ENCODE measurements at regions not wholly inside any gene's neighbourhood (a gene's known extent, or its start where the extent isn't known, plus 50 kb on each side); places are given as distances from the start of the nearest gene placed in this dataset.
"Not testable (repeated sequence)": the region's sequence is repeated elsewhere in the genome, so short reads cannot be mapped to it uniquely, and the experiment has no call there.

DNA sequence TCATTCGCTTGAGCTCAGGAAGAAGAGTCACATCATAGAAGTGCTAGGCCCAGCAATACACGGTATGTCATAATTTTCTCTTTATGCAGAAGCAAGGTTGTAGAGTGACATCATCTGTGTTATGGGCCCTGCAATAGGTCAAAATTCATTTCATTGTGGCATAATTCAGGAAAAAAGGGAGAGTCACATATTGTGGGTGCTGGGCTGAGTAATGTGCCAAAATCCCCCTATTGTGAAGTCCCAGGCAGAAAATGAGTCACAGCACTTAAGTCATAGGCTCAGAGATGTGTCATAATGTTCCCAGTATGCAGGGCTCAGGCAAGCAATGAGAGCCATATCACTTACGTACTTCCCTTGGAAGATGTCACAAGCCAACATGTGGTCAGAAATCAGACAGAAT lies 1092.6 kb upstream of the AMELY start:
- no peak overlapping the region for H3K4me3 ChIP-seq (replicated peaks; ENCODE audit: low read depth, low read length)
- TF ChIP-seq, protein P1, sequence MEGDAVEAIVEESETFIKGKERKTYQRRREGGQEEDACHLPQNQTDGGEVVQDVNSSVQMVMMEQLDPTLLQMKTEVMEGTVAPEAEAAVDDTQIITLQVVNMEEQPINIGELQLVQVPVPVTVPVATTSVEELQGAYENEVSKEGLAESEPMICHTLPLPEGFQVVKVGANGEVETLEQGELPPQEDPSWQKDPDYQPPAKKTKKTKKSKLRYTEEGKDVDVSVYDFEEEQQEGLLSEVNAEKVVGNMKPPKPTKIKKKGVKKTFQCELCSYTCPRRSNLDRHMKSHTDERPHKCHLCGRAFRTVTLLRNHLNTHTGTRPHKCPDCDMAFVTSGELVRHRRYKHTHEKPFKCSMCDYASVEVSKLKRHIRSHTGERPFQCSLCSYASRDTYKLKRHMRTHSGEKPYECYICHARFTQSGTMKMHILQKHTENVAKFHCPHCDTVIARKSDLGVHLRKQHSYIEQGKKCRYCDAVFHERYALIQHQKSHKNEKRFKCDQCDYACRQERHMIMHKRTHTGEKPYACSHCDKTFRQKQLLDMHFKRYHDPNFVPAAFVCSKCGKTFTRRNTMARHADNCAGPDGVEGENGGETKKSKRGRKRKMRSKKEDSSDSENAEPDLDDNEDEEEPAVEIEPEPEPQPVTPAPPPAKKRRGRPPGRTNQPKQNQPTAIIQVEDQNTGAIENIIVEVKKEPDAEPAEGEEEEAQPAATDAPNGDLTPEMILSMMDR (IDR thresholded peaks at IDR 0.05; ENCODE audit: low read depth, low read length, missing control alignments), result no peak
- DNase-seq (ENCODE audit: extremely low read depth, low read depth), result no peak

DNA sequence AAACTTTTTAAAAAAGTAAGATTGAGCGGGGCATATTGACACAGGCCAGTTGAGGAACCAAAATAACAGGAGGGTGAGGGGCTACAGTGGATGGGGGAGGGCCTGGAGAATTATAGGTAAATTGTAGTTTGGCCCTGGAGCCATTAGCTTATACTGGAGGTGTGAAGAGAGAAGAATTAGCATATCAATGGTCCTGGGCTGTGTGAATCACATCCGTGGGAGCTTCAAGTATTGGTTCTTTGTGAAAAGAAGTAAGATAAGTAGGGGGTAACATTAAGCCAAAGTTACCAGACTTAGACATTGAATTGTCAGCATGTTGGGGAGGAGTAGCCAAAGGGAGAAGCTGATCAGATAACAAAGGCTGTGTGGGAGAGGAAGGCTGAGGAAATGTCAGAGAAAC lies 1085.2 kb upstream of the AMELY start:
- TF ChIP-seq, protein P1 (IDR thresholded peaks at IDR 0.05; ENCODE audit: low read depth, low read length, missing control alignments), result no peak
- no peak overlapping the region for H3K4me3 ChIP-seq (replicated peaks; ENCODE audit: low read depth, low read length)
- no peak for DNase-seq (ENCODE audit: extremely low read depth, low read depth)

DNA sequence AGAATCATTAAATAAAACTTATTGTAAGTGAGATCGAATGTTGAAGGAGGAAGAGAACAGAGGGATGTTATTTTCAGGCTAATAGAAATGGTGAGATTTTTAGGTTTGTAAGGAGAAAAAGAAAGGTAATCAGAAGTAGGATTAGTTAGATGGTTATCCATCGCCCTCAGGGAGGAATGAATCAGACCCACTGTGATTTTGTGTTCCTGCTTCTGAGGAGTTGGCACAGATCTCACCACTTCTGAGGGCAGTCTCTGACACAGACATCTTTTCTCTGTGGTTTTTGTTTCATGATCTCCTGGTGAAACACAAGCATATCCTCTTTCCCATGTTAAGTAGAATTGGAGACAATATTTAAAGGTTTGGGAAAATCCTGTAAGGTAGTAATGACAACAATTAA lies 1083.2 kb upstream of the AMELY start:
- not testable (repeated sequence) for H3K4me3 ChIP-seq (replicated peaks; ENCODE audit: low read depth, low read length); DNase-seq (ENCODE audit: extremely low read depth, low read depth)

DNA sequence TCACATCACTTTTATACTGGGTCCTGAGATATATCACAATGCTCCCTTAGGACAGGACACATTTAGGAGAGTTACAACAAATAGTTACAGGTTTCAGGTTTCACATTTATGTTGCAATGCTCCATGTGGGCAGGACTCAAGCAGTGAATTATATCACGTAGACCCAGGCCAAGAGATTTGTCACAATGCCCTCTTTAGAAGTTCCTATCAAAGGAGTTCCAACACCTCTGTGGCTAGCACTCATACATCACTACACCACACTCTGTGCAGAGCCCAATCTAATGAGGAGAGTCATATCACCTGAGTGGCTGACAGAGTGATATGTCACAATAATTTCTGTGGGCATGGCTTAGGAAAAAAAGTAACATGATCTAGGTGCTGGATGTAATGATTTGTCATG lies 1068.2 kb upstream of the AMELY start:
- no peak for DNase-seq (ENCODE audit: extremely low read depth, low read depth)
- H3K4me3 ChIP-seq (replicated peaks; ENCODE audit: low read depth, low read length), result no peak overlapping the region
- TF ChIP-seq, protein P1 (IDR thresholded peaks at IDR 0.05; ENCODE audit: low read depth, low read length, missing control alignments), result no peak

DNA sequence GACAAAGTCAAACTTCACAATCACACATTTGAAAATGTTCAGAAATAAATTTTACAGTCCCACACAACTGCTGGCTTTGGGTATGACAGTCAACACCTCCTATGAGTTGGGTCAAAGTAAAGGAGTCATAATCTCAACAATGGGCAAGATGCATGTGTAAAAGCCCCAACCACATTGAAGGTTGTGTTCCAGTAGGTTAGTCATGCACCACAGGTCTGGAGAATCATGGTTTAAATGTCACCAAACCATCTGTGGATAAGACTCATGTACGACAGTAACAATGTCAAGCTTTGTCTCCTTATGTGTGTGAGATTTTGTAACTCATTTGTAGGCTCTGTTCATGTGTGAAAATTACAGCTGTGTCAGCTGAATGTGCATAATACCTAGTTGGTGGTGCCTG lies 1065.7 kb upstream of the AMELY start:
- DNase-seq (ENCODE audit: extremely low read depth, low read depth), result no peak
- TF ChIP-seq, protein P1 (IDR thresholded peaks at IDR 0.05; ENCODE audit: low read depth, low read length, missing control alignments), result no peak
- no peak overlapping the region for H3K4me3 ChIP-seq (replicated peaks; ENCODE audit: low read depth, low read length)

DNA sequence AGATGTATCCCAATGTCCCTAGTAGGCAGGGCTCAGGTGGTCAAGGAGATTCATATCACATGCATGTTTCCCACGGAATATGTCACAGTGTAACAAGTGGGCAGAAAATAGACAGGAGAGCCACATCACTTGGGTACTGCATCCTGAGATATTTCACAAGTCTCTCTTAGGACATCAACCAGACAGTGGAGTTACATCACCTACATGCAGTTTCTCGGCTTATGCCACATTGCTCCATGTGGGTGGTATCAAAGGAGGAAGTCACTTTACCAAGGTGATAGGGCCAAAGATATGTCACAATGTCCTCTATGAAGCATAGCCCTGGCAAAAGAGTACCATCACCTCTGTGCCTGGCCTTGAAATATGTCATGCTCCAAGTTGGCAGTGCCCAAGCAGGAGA lies 1056.7 kb upstream of the AMELY start:
- DNase-seq (ENCODE audit: extremely low read depth, low read depth), result no peak
- H3K4me3 ChIP-seq (replicated peaks; ENCODE audit: low read depth, low read length), result no peak overlapping the region
- TF ChIP-seq, protein P1 (IDR thresholded peaks at IDR 0.05; ENCODE audit: low read depth, low read length, missing control alignments), result no peak

DNA sequence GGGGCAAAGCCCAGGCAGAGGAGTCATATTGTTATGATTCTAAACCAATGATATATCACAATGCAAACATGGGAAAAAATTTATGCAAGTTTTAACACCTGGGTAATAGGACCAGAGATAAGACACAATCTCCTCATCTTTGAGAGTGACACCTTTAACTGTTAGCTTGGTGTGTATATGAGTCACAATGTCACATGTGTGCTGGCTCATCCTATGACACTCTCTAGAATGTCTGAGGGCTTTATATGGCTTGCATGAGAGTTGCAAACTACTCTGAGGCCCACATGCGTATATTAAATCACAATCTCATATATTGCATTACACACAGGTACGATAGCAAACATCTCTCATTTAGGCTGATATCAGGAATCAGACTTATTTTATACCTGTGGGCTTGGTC lies 1055.4 kb upstream of the AMELY start:
- TF ChIP-seq, protein P1 (IDR thresholded peaks at IDR 0.05; ENCODE audit: low read depth, low read length, missing control alignments), result no peak
- no peak for DNase-seq (ENCODE audit: extremely low read depth, low read depth)
- no peak overlapping the region for H3K4me3 ChIP-seq (replicated peaks; ENCODE audit: low read depth, low read length)

Data from HFF-Myc (cell line).